KMS-11 (cell line): ENCODE measurements at regions not wholly inside any gene's neighbourhood (a gene's known extent, or its start where the extent isn't known, plus 50 kb on each side); places are given as distances from the start of the nearest gene placed in this dataset.

Source experiments
- H2AFZ ChIP-seq: fragments of 200-600 bp; sonication (generic); 2 replicates; pipeline ENCODE4 v1.6.1; 2016; ENCODE audit warnings: antibody characterized with exemption, mixed run types, low read depth
- H3K27ac ChIP-seq: fragments of 200-600 bp; sonication (generic); 2 replicates; pipeline ENCODE4 v1.6.1; 2016; ENCODE audit warnings: mild to moderate bottlenecking, mixed run types
- H3K27me3 ChIP-seq: fragments of 200-600 bp; sonication (generic); 2 replicates; pipeline ENCODE4 v1.6.1; 2017; ENCODE audit warnings: mild to moderate bottlenecking, low read depth, mixed run types, moderate library complexity; ENCODE audit not compliant: insufficient read depth
- H3K36me3 ChIP-seq: fragments of 200-600 bp; sonication (generic); 2 replicates; pipeline ENCODE4 v1.6.1; 2017; ENCODE audit warnings: mild to moderate bottlenecking, mixed run types; ENCODE audit not compliant: insufficient read depth
- H3K4me1 ChIP-seq: fragments of 200-600 bp; sonication (generic); 2 replicates; pipeline ENCODE4 v1.6.1; 2016; ENCODE audit warnings: mild to moderate bottlenecking, low read depth, mixed run types; ENCODE audit not compliant: poor library complexity, severe bottlenecking
- H3K4me2 ChIP-seq: fragments of 200-600 bp; sonication (generic); 2 replicates; pipeline ENCODE4 v1.7.0; 2016; ENCODE audit warnings: mild to moderate bottlenecking, mixed run types
- H3K4me3 ChIP-seq: fragments of 200-600 bp; sonication (generic); IDR thresholded peaks from 2 replicates; pipeline ENCODE4 v1.6.1; 2017; ENCODE audit warnings: low read depth, low read length, mixed read lengths; ENCODE audit not compliant: insufficient read depth
- H3K79me2 ChIP-seq: fragments of 200-600 bp; sonication (generic); 2 replicates; pipeline ENCODE4 v1.6.1; 2016; ENCODE audit warnings: low read depth, mixed run types; ENCODE audit not compliant: insufficient read depth
- H3K9ac ChIP-seq: fragments of 200-600 bp; sonication (generic); 2 replicates; pipeline ENCODE4 v1.6.1; 2016; ENCODE audit warnings: mild to moderate bottlenecking, mixed run types
- H4K20me1 ChIP-seq: fragments of 200-600 bp; sonication (generic); 2 replicates; pipeline ENCODE4 v1.6.1; 2016; ENCODE audit warnings: mild to moderate bottlenecking, mixed run types; ENCODE audit not compliant: insufficient read depth
- TF ChIP-seq, protein P1 (sequence below): fragments of 200-600 bp; sonication (generic); conservative IDR thresholded peaks from 2 replicates; pipeline ENCODE4 v1.6.1; 2017; ENCODE audit warnings: low read depth, mild to moderate bottlenecking, antibody characterized with exemption, low read length, moderate library complexity, mixed read lengths

DNA sequence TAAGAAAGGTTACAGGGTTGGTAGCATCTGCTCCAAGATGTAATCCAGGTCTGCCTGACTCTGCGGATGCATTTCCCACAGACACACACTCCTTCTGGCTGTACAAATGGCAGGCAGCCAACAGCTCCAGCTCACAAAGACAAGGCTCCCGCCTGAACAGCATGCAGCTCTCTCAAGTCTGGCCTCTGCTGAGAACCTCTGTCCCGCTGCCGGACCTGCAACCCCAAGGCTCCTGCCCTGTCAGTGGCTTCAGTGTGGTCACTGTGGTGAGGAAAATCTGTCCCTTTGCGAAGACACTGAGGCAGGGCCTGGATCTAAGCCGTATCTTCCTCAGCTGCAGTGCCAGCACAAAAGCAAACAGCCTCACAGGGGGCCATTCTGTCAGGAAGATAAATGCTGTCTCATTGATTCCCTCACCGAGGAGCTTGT is 469.3 kb upstream of the MEX3C start:
- Histone ChIP-seq H3K9ac (no peak overlapping the region), H3K4me2 (no peak overlapping the region), H3K27ac (no peak overlapping the region), H4K20me1 (no peaks in the 10 kb centered on the region), H3K27me3 (no peaks in the 10 kb centered on the region), H3K4me1 (no peaks in the 10 kb centered on the region), H3K4me3 (no peak overlapping the region), H3K36me3 (no peaks in the 10 kb centered on the region), H2AFZ (no peak overlapping the region), H3K79me2 (no peaks in the 10 kb centered on the region)
- TF ChIP-seq, protein P1, sequence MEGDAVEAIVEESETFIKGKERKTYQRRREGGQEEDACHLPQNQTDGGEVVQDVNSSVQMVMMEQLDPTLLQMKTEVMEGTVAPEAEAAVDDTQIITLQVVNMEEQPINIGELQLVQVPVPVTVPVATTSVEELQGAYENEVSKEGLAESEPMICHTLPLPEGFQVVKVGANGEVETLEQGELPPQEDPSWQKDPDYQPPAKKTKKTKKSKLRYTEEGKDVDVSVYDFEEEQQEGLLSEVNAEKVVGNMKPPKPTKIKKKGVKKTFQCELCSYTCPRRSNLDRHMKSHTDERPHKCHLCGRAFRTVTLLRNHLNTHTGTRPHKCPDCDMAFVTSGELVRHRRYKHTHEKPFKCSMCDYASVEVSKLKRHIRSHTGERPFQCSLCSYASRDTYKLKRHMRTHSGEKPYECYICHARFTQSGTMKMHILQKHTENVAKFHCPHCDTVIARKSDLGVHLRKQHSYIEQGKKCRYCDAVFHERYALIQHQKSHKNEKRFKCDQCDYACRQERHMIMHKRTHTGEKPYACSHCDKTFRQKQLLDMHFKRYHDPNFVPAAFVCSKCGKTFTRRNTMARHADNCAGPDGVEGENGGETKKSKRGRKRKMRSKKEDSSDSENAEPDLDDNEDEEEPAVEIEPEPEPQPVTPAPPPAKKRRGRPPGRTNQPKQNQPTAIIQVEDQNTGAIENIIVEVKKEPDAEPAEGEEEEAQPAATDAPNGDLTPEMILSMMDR: no peak

- Histone ChIP-seq H3K27ac (no peak overlapping the region), H3K9ac (no peak overlapping the region), H3K36me3 (no peaks in the 10 kb centered on the region), H2AFZ (peak overlapping the region; percentile 27; the same call in 1 of the 2 replicates), H3K4me2 (no peak overlapping the region; the same call in 1 of the 2 replicates), H3K4me3 (no peak overlapping the region), H3K4me1 (no peaks in the 10 kb centered on the region), H4K20me1 (no peaks in the 10 kb centered on the region), H3K79me2 (no peaks in the 10 kb centered on the region), H3K27me3 (no peaks in the 10 kb centered on the region)
- TF ChIP-seq, protein P1: peak; percentile 96
These were observed 470.6 kb upstream of the MEX3C start for GRCh38 chr18:51668101-51668500.

DNA sequence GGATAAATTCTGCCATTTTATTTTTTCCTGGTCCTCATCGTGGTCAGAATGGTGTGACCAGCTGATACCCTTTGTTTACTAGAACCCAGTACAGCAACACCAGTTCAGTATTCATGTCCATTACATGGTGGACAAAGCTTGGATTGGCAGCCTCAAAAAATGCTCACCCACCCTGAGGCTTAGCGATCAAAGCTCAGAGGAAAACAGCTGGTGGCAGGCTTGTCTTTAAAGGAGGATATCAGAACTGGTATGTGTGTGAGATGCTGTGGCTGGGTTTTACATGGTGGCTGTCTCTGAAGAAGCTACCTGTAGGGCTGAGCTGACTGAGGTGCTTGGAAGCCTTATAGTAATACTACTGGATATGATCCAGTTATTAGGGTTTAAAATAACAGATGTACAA is 471.1 kb upstream of the MEX3C start:
- TF ChIP-seq, protein P1: no peak
- Histone ChIP-seq H3K4me2 (no peak overlapping the region; the same call in 1 of the 2 replicates), H2AFZ (peak overlapping the region; percentile 27; the same call in 1 of the 2 replicates)

GRCh38 chr18:51686590-51686989 is 489.1 kb upstream of the MEX3C start:
- no peak overlapping the region for H3K27ac ChIP-seq
- no peaks in the 10 kb centered on the region for H3K4me1 ChIP-seq
- TF ChIP-seq, protein P1: no peak
- H3K9ac ChIP-seq: no peak overlapping the region
- H4K20me1 ChIP-seq: no peaks in the 10 kb centered on the region
- H3K36me3 ChIP-seq: no peaks in the 10 kb centered on the region
- H3K79me2 ChIP-seq: no peaks in the 10 kb centered on the region
- no peak overlapping the region for H3K4me3 ChIP-seq
- H3K4me2 ChIP-seq: no peak overlapping the region
- no peaks in the 10 kb centered on the region for H3K27me3 ChIP-seq
- H2AFZ ChIP-seq: no peak overlapping the region

More for the DNA sequence above, 471.1 kb upstream of the MEX3C start:
- H3K27ac ChIP-seq: no peak overlapping the region
- H3K27me3 ChIP-seq: no peaks in the 10 kb centered on the region
- no peaks in the 10 kb centered on the region for H3K36me3 ChIP-seq
- no peaks in the 10 kb centered on the region for H3K79me2 ChIP-seq
- no peaks in the 10 kb centered on the region for H3K4me1 ChIP-seq
- no peak overlapping the region for H3K9ac ChIP-seq
- no peak overlapping the region for H3K4me3 ChIP-seq
- no peaks in the 10 kb centered on the region for H4K20me1 ChIP-seq
